HG03139 (cell line): ENCODE measurements at regions not wholly inside any gene's neighbourhood (a gene's known extent, or its start where the extent isn't known, plus 50 kb on each side); places are given as distances from the start of the nearest gene placed in this dataset.

Source experiments
- ATAC-seq: cut with Tn5 transposase; IDR thresholded peaks from one replicate; pipeline ENCODE4 v1.9.1; 2021; ENCODE audit not compliant: unreplicated experiment

- ATAC-seq, result no peak
These were observed 777.4 kb downstream of the TUSC7 start for GRCh38 chr3:117486719-117487716.

GRCh38 chr3:117488983-117489382 lies 779.4 kb downstream of the TUSC7 start:
- no peak for ATAC-seq

- ATAC-seq, result no peak
These were observed 780.1 kb downstream of the TUSC7 start for GRCh38 chr3:117489663-117490079.

- no peak for ATAC-seq
These were observed 781.1 kb downstream of the TUSC7 start for GRCh38 chr3:117490716-117491115.

GRCh38 chr3:117495620-117496019 lies 786.0 kb downstream of the TUSC7 start:
- ATAC-seq, result no peak

- no peak for ATAC-seq
These were observed 789.8 kb downstream of the TUSC7 start for GRCh38 chr3:117499189-117499870.

GRCh38 chr3:117507958-117508357 lies 798.4 kb downstream of the TUSC7 start:
- ATAC-seq, result no peak

GRCh38 chr3:117509858-117510257 lies 800.3 kb downstream of the TUSC7 start:
- no peak for ATAC-seq

- ATAC-seq, result no peak
These were observed 800.8 kb downstream of the TUSC7 start for GRCh38 chr3:117510396-117510795.

- no peak for ATAC-seq
These were observed 803.4 kb downstream of the TUSC7 start for GRCh38 chr3:117512975-117513374.

- ATAC-seq, result no peak
These were observed 805.7 kb downstream of the TUSC7 start for GRCh38 chr3:117515309-117515708.

- ATAC-seq, result no peak
These were observed 808.8 kb downstream of the TUSC7 start for GRCh38 chr3:117518364-117518763.

- no peak for ATAC-seq
These were observed 810.2 kb downstream of the TUSC7 start for GRCh38 chr3:117519776-117520175.

- no peak for ATAC-seq
These were observed 811.0 kb downstream of the TUSC7 start for GRCh38 chr3:117520582-117520981.

- ATAC-seq, result no peak
These were observed 813.8 kb downstream of the TUSC7 start for GRCh38 chr3:117523418-117523817.

- no peak for ATAC-seq
These were observed 815.3 kb downstream of the TUSC7 start for GRCh38 chr3:117524890-117525289.

GRCh38 chr3:117526470-117527079 lies 817.0 kb downstream of the TUSC7 start:
- no peak for ATAC-seq

- no peak for ATAC-seq
These were observed 817.8 kb downstream of the TUSC7 start for GRCh38 chr3:117527346-117527745.

GRCh38 chr3:117528688-117529087 lies 819.1 kb downstream of the TUSC7 start:
- no peak for ATAC-seq

- ATAC-seq, result no peak
These were observed 821.6 kb downstream of the TUSC7 start for GRCh38 chr3:117531078-117531767.

GRCh38 chr3:117532268-117532667 lies 822.7 kb downstream of the TUSC7 start:
- ATAC-seq, result no peak
